ENCODE measurements at regions not wholly inside any gene's neighbourhood (a gene's known extent, or its start where the extent isn't known, plus 50 kb on each side); places are given as distances from the start of the nearest gene placed in this dataset.

DNA sequence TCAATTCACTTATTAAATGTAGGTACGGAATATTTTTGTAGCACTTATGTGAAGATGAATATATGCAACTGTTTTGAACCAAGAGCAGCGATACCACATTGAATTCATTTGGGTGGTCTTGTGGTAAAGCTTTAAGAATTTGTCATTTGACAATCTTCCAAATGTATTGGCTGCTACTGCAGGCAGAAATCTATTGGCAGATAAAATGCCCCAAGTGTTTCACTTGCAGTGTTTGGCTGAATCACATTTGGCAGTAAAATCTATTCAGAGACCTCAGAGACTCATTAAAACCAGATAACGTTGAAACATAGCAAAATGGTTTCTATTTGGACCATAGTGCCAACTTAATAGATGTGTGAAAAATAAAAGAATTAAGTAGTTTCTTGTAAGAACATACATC, 303.4 kb downstream of the FGF13 start:
- TF ChIP-seq EZH2phosphoT487 (IDR thresholded peaks at IDR 0.05; ENCODE audit: low read depth) (no peak), CTCF (IDR thresholded peaks at IDR 0.05; ENCODE audit: low read depth, low read length) (no peak)
